ENCODE measurements at regions not wholly inside any gene's neighbourhood (a gene's known extent, or its start where the extent isn't known, plus 50 kb on each side); places are given as distances from the start of the nearest gene placed in this dataset.

GRCh38 chr15:69758291-69758771, 305.7 kb downstream of the RPLP1 start:
- no peak for DNase-seq
- no peak for TF ChIP-seq CTCF (IDR thresholded peaks at IDR 0.05; ENCODE audit: low read depth, low read length)
- no peaks in the 10 kb centered on the region for H3K9me3 ChIP-seq (ENCODE audit: severe bottlenecking)
- no peaks in the 10 kb centered on the region for H3K36me3 ChIP-seq
- no peak overlapping the region for H3K27ac ChIP-seq
- no peaks in the 10 kb centered on the region for H3K27me3 ChIP-seq (ENCODE audit: insufficient read depth, low read depth, severe bottlenecking)
- H3K4me3 ChIP-seq (ENCODE audit: low read depth, low read length): no peak overlapping the region

DNA sequence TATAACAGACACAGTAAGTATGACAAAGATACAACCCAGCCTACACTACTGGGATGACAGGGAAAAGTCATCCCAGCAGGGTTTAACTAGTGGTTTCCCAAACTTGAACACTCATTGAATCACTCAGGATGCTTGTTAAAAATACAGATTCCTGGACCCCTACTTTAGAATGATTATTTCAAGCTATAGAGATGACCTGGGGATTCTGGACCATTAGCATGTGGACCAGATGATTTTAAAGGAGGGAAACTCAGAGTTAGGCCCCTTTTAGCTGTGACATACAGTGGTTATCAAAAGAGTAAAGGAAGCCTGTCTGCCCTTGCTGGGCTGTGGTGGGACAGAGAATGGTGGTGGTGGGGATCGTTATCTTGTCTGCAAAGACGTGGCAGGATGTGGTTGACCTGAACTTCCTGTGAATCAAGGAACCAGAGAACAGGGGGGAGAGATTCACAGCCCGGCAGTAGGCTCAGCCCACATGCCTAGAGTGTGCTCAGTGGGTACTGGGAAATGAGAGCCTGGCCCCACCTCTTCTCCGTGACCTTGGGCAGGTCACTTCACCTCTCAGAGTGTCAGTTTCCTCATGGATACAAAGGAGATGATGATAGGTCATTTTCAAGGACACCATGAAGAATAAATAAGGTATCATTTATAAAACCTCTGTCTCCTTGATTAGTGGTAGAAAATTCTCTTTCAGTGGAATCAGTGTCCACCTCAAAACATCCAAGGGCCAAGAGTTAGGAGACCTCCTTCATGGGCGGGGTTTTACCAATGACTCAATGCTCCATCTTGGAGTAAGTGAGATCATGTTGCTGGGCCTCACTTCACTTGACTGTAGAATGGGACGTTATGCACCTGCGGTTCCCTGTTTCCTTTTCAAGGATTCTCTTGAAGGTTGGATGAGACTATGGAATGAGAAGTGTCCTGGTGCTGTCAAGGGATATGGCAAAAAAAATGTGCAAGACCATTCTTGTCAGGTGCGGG, 306.5 kb downstream of the RPLP1 start:
- Histone ChIP-seq H3K27ac (no peak overlapping the region), H3K36me3 (no peaks in the 10 kb centered on the region), H3K27me3 (ENCODE audit: insufficient read depth, low read depth, severe bottlenecking) (no peaks in the 10 kb centered on the region), H3K4me3 (ENCODE audit: low read depth, low read length) (no peak overlapping the region), H3K9me3 (ENCODE audit: severe bottlenecking) (no peaks in the 10 kb centered on the region)
- no peak for DNase-seq
- TF ChIP-seq CTCF (IDR thresholded peaks at IDR 0.05; ENCODE audit: low read depth, low read length): no peak

DNA sequence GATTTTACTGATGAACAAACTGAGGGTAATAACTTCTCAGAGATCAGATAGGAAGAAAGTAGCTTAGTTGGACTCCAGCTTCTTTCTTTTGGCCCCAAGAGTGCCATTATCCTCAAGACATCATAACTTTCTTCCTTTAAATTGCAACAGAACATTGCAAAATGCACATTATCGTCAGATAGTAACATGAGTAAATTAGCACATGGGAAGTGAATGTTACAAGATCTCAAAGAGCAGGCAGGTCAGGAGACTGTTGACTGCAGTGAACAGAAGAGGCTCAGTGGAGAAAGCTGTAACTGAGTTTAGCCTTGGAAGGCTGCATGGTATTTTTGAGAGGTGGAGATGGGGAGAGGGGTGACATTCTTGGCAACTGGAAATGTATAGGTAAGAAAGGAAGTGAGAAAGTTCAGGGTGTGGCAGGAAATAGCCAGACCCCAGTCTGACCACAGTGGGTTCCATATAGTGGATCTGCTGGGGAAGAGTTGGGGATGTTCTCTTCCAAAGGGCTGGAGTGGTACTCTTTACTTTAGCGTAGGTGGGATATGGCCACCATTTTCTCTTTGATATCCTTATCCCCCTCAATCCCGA, 307.7 kb downstream of the RPLP1 start:
- Histone ChIP-seq H3K36me3 (no peaks in the 10 kb centered on the region), H3K27me3 (ENCODE audit: insufficient read depth, low read depth, severe bottlenecking) (no peaks in the 10 kb centered on the region), H3K4me3 (ENCODE audit: low read depth, low read length) (no peak overlapping the region), H3K9me3 (ENCODE audit: severe bottlenecking) (no peaks in the 10 kb centered on the region), H3K27ac (no peak overlapping the region)
- DNase-seq: no peak
- TF ChIP-seq CTCF (IDR thresholded peaks at IDR 0.05; ENCODE audit: low read depth, low read length): no peak

- no peak for DNase-seq
- no peak for TF ChIP-seq CTCF (IDR thresholded peaks at IDR 0.05; ENCODE audit: low read depth, low read length)
- H3K9me3 ChIP-seq (ENCODE audit: severe bottlenecking): no peaks in the 10 kb centered on the region
- no peaks in the 10 kb centered on the region for H3K27me3 ChIP-seq (ENCODE audit: insufficient read depth, low read depth, severe bottlenecking)
- H3K36me3 ChIP-seq: no peaks in the 10 kb centered on the region
- no peak overlapping the region for H3K4me3 ChIP-seq (ENCODE audit: low read depth, low read length)
- H3K27ac ChIP-seq: no peak overlapping the region
Measured at GRCh38 chr15:69760890-69761568, 308.4 kb downstream of the RPLP1 start.

GRCh38 chr15:69762373-69763148, 309.9 kb downstream of the RPLP1 start:
- H3K36me3 ChIP-seq: no peaks in the 10 kb centered on the region
- H3K9me3 ChIP-seq (ENCODE audit: severe bottlenecking): no peaks in the 10 kb centered on the region
- no peak overlapping the region for H3K4me3 ChIP-seq (ENCODE audit: low read depth, low read length)
- no peak overlapping the region for H3K27ac ChIP-seq
- peak; percentile 58; the same call in 1 of the 2 replicates for TF ChIP-seq CTCF (IDR thresholded peaks at IDR 0.05; ENCODE audit: low read depth, low read length)
- H3K27me3 ChIP-seq (ENCODE audit: insufficient read depth, low read depth, severe bottlenecking): no peaks in the 10 kb centered on the region
- DNase-seq: peak; percentile 87

All from WERI-Rb-1 (cell line).